HG02588 (cell line): ENCODE measurements at regions not wholly inside any gene's neighbourhood (a gene's known extent, or its start where the extent isn't known, plus 50 kb on each side); places are given as distances from the start of the nearest gene placed in this dataset.
"Not testable (repeated sequence)": the region's sequence is repeated elsewhere in the genome, so short reads cannot be mapped to it uniquely, and the experiment has no call there.

Experiments used
- ATAC-seq: cut with Tn5 transposase; IDR thresholded peaks from one replicate; pipeline ENCODE4 v1.9.1; 2021; ENCODE audit warnings: mild to moderate bottlenecking, moderate library complexity; ENCODE audit not compliant: unreplicated experiment

GRCh38 chr6:28657769-28658465 is 132.2 kb downstream of the GPX5 start:
- ATAC-seq, result peak; percentile 53

GRCh38 chr6:28658475-28659249 is 133.0 kb downstream of the GPX5 start:
- no peak for ATAC-seq

GRCh38 chr6:28659250-28659566 is 133.5 kb downstream of the GPX5 start:
- ATAC-seq, result no peak

- no peak for ATAC-seq
Measured at GRCh38 chr6:28661097-28661713, 135.5 kb downstream of the GPX5 start.

- no peak for ATAC-seq
Measured at GRCh38 chr6:28664870-28665396, 139.3 kb downstream of the GPX5 start.

GRCh38 chr6:28673417-28673786 is 147.7 kb downstream of the GPX5 start:
- ATAC-seq, result no peak

GRCh38 chr6:28673787-28674671 is 148.3 kb downstream of the GPX5 start:
- ATAC-seq, result no peak

- ATAC-seq, result no peak
Measured at GRCh38 chr6:28675600-28675999, 149.9 kb downstream of the GPX5 start.

- ATAC-seq, result no peak
Measured at GRCh38 chr6:28682542-28682941, 156.9 kb downstream of the GPX5 start.

- not testable (repeated sequence) for ATAC-seq
Measured at GRCh38 chr6:28682956-28683685, 157.4 kb downstream of the GPX5 start.

- ATAC-seq, result no peak
Measured at GRCh38 chr6:28683945-28684538, 158.4 kb downstream of the GPX5 start.

- ATAC-seq, result not testable (repeated sequence)
Measured at GRCh38 chr6:28685960-28686359, 160.3 kb downstream of the GPX5 start.

- not testable (repeated sequence) for ATAC-seq
Measured at GRCh38 chr6:28686446-28687027, 160.9 kb downstream of the GPX5 start.

GRCh38 chr6:28687309-28687981 is 161.8 kb downstream of the GPX5 start:
- not testable (repeated sequence) for ATAC-seq

GRCh38 chr6:28691991-28692390 is 166.3 kb downstream of the GPX5 start:
- not testable (repeated sequence) for ATAC-seq

- no peak for ATAC-seq
Measured at GRCh38 chr6:28693033-28693750, 167.5 kb downstream of the GPX5 start.

- ATAC-seq, result no peak
Measured at GRCh38 chr6:28693751-28694443, 168.2 kb downstream of the GPX5 start.

GRCh38 chr6:28695715-28696114 is 170.0 kb downstream of the GPX5 start:
- no peak for ATAC-seq
